Esophagus squamous epithelium (tissue), 5 donors: ENCODE measurements at regions not wholly inside any gene's neighbourhood (a gene's known extent, or its start where the extent isn't known, plus 50 kb on each side); places are given as distances from the start of the nearest gene placed in this dataset.
"Not testable (repeated sequence)": the region's sequence is repeated elsewhere in the genome, so short reads cannot be mapped to it uniquely, and the experiment has no call there.

ENCODE experiments used
- DNase-seq: peaks from one replicate; lab custom pipeline; 2025; lab: John Stamatoyannopoulos, UW
- H3K27ac ChIP-seq, 4 donors: fragments of 200-600 bp; sonication (generic); one replicate each; pipeline ENCODE4 v1.5.1; 2016 to 2019; ENCODE audit warnings: mild to moderate bottlenecking in 1 of 4
- H3K27me3 ChIP-seq, 4 donors: fragments of 200-600 bp; sonication (generic); 1 replicate in 3 of 4; 2 replicates in 1 of 4; pipeline versions ENCODE4 v1.5.1 to v1.6.0; 2017 to 2021; ENCODE audit warnings: antibody characterized with exemption in 1 of 4
- H3K36me3 ChIP-seq, 3 donors: fragments of 200-600 bp; sonication (generic); one replicate each; pipeline ENCODE4 v1.5.1; 2016 to 2019
- H3K4me1 ChIP-seq, 3 donors: fragments of 200-600 bp; sonication (generic); one replicate each; pipeline ENCODE4 v1.5.1; 2017 to 2019
- H3K4me3 ChIP-seq, 4 donors: fragments of 200-600 bp; sonication (generic); 1 replicate in 3 of 4; 2 replicates in 1 of 4; pipeline ENCODE4 v1.5.1; 2016 to 2019; ENCODE audit warnings: mild to moderate bottlenecking in 2 of 4, moderate library complexity in 1 of 4
- H3K9me3 ChIP-seq, 3 donors: fragments of 200-600 bp; sonication (generic); one replicate each; pipeline ENCODE4 v1.5.1; 2016 to 2019
- POLR2A ChIP-seq, 4 donors: fragments of 450-650 bp; IDR thresholded peaks; one replicate each; pipeline ENCODE4 v1.6.1; 2017; ENCODE audit warnings: antibody characterized with exemption in 4 of 4, mild to moderate bottlenecking in 4 of 4, moderate library complexity in 3 of 4
- WGBS, 2 donors: methylation state at CpG; one replicate each; pipeline ENCODE4 v1.1.5; 2018; 5-methylcytosine and 5-hydroxymethylcytosine counted together
- intact Hi-C: fragments of 100-400 bp; cut with DNase I; formaldehyde crosslinking; loops from one replicate; pipeline ENCODE4 v1.15.0; 2022
- TF ChIP-seq, protein P1 (sequence below), 6 experiments: fragments of 450-650 bp in 4 of 6; fragments of 200-600 bp in 2 of 6; sonication (generic) in 2 of 6; IDR thresholded peaks; one replicate each; pipeline ENCODE4 v1.5.1; 2016 to 2019; ENCODE audit warnings: antibody characterized with exemption in 6 of 6, mild to moderate bottlenecking in 4 of 6, moderate library complexity in 4 of 6
- donor health status: DM: yes; HTN: yes; CAD: no.

DNA sequence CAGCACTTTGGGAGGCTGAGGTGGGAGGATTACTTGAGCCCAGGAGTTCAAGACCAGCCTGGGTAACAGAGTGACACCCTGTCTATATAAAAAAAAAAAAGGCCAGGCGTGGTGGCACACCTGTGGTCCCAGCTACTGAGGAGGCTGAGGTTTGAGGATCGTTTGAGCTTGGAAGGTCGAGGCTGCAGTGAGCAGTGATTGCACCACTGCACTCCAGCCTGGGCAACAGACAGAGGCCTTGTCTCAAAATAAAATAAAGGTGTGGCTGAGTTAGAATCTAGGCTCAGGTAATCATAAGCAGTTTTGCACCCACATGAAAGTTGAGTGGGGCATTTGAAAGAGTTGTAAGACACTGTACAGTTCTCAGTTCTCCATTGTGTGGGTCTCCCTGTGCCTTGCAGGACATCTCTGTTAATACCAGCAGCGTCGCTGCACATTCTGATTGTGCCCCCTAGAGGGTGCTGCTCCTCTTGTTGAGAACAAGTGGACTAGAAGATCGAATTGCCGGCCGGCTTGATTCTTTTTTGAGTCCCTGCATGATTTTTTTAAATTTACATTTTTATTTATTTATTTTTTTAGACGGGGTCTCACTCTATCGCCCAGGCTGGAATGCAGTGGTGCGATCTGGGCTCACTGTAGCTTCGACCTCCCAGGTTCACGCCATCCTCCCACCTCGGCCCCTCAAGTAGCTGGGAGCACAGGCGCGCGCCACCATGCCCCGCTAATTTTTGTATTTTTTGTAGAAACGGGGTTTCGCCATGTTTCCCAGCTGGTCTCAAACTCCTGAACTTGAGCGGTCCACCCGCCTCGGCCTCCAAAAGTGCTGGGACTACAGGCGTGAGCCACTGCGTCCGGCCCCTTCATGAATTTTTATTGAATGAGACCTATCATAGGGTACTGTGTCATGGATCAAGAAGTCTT, 73.6 kb upstream of the RBMX start:
- 64% methylated on average over 17 to 24 of the region's 26 CpGs for WGBS, 2 donors
- DNase-seq = peak; percentile 1
- intact Hi-C loops = loop anchor here (10.0 kb wide), 1 partner anchor 241 kb away; no protein-coding TSS in a partner anchor
- no peak overlapping the region for H3K4me3 ChIP-seq
- no peaks in the 10 kb centered on the region for H3K27me3 ChIP-seq
- H3K9me3 ChIP-seq = no peaks in the 10 kb centered on the region
- no peak overlapping the region for H3K27ac ChIP-seq
- peaks cover 0 to 5% (median 0%) of the 10 kb centered on the region in 3 donors for H3K4me1 ChIP-seq
- no peaks in the 10 kb centered on the region for H3K36me3 ChIP-seq
- TF ChIP-seq POLR2A (IDR thresholded peaks at IDR 0.05) = no peak
- TF ChIP-seq, protein P1, sequence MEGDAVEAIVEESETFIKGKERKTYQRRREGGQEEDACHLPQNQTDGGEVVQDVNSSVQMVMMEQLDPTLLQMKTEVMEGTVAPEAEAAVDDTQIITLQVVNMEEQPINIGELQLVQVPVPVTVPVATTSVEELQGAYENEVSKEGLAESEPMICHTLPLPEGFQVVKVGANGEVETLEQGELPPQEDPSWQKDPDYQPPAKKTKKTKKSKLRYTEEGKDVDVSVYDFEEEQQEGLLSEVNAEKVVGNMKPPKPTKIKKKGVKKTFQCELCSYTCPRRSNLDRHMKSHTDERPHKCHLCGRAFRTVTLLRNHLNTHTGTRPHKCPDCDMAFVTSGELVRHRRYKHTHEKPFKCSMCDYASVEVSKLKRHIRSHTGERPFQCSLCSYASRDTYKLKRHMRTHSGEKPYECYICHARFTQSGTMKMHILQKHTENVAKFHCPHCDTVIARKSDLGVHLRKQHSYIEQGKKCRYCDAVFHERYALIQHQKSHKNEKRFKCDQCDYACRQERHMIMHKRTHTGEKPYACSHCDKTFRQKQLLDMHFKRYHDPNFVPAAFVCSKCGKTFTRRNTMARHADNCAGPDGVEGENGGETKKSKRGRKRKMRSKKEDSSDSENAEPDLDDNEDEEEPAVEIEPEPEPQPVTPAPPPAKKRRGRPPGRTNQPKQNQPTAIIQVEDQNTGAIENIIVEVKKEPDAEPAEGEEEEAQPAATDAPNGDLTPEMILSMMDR (IDR thresholded peaks at IDR 0.05) = peak in 5 of 6 experiments; percentile 23 to 49 (median 39)

DNA sequence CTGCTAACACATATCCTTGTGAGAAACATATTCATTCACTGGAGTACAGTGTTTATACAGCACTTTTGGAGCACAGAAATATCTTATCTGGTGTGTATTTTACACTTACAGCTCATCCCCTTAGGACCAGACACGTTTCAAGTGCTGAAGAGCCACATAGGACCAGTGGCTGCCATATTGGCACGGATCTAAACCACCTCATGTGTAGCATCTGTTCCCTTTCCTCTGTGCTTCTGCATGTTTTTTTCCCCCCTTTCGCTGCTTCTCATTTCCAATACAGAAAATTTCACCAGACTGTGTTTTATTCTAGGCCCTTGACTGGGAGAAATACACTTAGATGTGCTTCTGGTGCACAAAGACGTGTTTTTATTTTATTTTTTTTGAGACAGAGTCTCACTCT, 69.7 kb upstream of the RBMX start:
- WGBS, 2 donors = 76 to 85% methylated on average over 4 of the region's 4 CpGs
- no peaks in the 10 kb centered on the region for H3K27me3 ChIP-seq
- intact Hi-C loops = loop anchor here (10.0 kb wide), 1 partner anchor 245 kb away; no protein-coding TSS in a partner anchor
- no peak overlapping the region for H3K4me3 ChIP-seq
- TF ChIP-seq POLR2A (IDR thresholded peaks at IDR 0.05) = no peak
- TF ChIP-seq, protein P1 (IDR thresholded peaks at IDR 0.05) = no peak
- no peaks in the 10 kb centered on the region for H3K36me3 ChIP-seq
- no peak for DNase-seq
- no peaks in the 10 kb centered on the region for H3K9me3 ChIP-seq
- peaks cover 0 to 5% (median 0%) of the 10 kb centered on the region in 3 donors for H3K4me1 ChIP-seq
- no peak overlapping the region for H3K27ac ChIP-seq

DNA sequence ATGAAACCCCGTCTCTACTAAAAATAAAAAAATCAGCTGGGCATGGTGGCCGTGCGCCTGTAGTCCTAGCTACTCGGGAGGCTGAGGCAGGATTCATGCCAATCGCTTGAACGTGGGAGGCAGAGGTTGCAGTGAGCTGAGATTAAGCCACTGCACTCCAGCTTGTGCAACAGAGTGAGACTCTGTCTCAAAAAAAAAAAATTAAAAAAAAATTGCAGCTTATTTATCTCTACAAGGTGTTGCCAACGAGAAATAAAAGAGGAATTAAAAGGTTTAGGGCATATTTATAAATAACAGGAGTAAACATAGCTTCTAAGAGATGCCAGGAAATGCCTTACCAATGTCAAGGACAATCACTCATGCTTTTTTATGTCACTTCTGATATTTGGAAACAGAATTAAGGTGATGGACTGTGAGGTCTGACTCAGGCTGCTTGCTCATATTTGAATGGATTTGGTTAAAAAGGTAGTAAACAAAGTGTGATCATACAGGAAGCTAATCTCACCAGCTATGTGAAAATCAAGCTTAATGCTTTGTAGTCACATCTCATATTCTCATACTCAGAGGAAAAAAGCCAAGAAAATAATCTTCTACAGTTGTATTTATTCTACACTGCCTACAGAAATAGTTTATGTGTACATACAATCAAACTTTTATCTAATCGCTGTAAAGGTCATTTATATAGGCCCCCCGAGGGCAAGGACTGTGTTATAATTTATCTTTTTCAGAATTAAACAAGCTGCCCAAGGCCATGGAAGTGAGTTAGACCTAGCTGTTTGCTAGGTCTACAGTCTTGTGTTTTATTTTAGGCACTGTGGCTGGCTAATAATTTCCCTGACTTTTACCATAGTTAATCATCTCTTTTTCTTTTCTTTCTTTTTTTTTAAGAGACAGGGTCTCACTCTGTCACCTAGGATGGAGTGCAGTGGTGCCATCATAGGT, 61.1 kb upstream of the RBMX start:
- H3K36me3 ChIP-seq = peaks cover 0 to 4% (median 0%) of the 10 kb centered on the region in 3 donors
- DNase-seq = no peak

DNA sequence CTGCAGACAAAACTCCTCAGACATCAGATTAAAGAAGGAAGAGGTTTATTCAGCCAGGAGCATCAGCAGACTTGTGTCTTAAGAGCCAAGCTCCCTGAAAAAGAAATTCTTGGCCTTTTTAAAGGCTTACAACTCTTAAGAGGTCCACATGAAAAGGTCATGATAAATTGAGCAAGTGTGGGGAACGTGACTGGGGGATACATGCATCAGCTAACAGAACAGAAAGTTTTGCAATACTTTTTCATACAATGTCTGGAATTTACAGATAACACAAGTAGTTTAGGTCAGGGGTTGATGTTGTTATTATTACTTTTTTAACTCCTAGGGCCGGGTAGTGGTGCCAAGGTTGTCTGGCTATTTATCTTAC, 55.6 kb upstream of the RBMX start:
- Histone ChIP-seq H3K4me3 (no peak overlapping the region), H3K27ac (no peak overlapping the region), H3K9me3 (no peaks in the 10 kb centered on the region), H3K36me3 (no peaks in the 10 kb centered on the region), H3K4me1 (no peaks in the 10 kb centered on the region), H3K27me3 (no peaks in the 10 kb centered on the region)
- WGBS, 2 donors = 36 to 83% methylated on average over 2 of the region's 2 CpGs
- intact Hi-C loops = no loop called here
- no peak for TF ChIP-seq POLR2A (IDR thresholded peaks at IDR 0.05)
- TF ChIP-seq, protein P1 (IDR thresholded peaks at IDR 0.05) = no peak
- DNase-seq = no peak

More for the DNA sequence above, 61.1 kb upstream of the RBMX start:
- TF ChIP-seq, protein P1 (IDR thresholded peaks at IDR 0.05) = no peak
- no peak for TF ChIP-seq POLR2A (IDR thresholded peaks at IDR 0.05)
- H3K27me3 ChIP-seq = no peaks in the 10 kb centered on the region
- H3K27ac ChIP-seq = no peak overlapping the region
- H3K4me3 ChIP-seq = no peak overlapping the region
- H3K4me1 ChIP-seq = no peaks in the 10 kb centered on the region
- WGBS, 2 donors = 77 to 83% methylated on average over 6 to 9 of the region's 9 CpGs
- intact Hi-C loops = no loop called here
- H3K9me3 ChIP-seq = no peaks in the 10 kb centered on the region

DNA sequence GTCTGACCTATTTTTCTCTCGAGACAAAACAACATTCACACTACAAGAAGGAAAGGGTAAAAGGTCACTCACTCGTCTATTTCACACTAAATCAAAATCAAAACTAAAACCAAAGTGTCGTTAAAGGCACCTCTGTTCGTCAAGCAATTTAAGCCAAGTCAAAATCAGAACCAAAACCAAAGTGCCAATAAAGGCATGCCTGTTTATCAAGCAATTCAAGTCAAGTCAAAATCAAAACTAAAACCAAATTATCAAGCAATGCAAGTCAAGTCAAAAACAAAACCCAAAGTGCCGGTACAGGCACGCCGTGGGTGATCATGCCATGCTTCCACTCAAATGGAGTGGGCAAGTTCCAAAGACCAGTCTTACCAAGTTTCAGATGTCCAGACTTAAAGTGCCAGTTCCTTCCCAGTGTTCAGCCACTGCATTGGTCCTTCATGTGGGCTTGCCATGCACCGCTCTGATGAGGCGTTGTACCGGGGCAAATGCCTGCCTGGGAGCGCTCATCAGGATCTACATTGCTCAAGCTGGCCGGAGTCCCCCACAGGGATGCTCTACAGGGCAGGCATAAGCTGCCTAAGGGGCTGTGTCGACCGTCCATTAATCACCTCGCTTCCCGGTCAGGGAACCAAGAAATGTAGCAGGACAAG, 55.1 kb upstream of the RBMX start:
- WGBS, 2 donors = 30 to 64% methylated on average over 6 to 13 of the region's 16 CpGs
- H3K4me3 ChIP-seq = peak overlapping the region in 1 of 4 donors; percentile 35
- DNase-seq, H3K36me3 ChIP-seq, H3K4me1 ChIP-seq, H3K9me3 ChIP-seq, H3K27ac ChIP-seq, intact Hi-C loops, H3K27me3 ChIP-seq: not testable (repeated sequence)

DNA sequence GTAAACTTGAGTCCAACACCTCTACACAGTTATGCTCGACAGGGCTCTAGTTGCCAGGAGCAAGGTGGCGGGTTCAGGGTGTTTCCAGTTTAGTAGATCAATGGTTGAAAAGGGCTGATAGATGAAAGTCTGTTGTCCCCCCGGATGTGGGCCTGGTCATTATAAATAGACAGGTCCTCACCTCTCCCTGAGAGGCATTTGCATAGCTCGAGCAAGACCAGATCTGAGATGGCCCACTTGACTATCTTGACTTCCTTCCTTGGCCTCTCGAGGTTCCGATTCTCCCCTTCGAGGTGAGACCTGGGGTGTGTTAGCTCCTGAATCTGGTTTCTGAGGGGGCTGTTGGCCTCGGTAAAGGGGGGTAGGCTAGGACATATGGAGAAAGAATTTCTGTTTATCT, 54.1 kb upstream of the RBMX start:
- H3K4me1 ChIP-seq, intact Hi-C loops, H3K36me3 ChIP-seq, H3K27ac ChIP-seq, DNase-seq, H3K4me3 ChIP-seq, H3K27me3 ChIP-seq, H3K9me3 ChIP-seq: not testable (repeated sequence)
- 71% methylated on average over 3 of the region's 8 CpGs; no CpG with 5 or more reads in 1 of the 2 donors for WGBS, 2 donors
